SW 1271 (cell line): ENCODE measurements at regions not wholly inside any gene's neighbourhood (a gene's known extent, or its start where the extent isn't known, plus 50 kb on each side); places are given as distances from the start of the nearest gene placed in this dataset.

Experiments
- DNase-seq, 2 experiments: peaks; one replicate each; lab custom pipeline; 2025; lab: John Stamatoyannopoulos, UW

DNA sequence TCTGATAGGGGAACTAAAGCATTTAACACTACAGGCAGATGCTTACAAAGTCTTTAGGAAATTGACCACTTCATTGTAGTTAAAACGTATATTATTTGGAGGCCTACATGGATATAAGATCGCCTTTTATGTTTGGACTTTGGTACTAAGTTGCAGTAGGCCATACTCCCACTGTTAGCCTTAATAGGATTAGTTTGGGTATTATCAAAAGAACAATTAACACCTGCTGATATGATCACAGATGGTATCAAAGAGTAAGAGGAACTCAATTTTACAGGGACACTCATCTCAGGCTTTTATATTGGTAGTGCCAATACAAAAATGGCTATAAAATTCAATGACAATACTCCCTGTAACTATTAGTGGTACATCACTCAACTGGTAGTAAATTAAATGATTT is 1183.0 kb downstream of the MAT2B start:
- DNase-seq, result no peak

DNA sequence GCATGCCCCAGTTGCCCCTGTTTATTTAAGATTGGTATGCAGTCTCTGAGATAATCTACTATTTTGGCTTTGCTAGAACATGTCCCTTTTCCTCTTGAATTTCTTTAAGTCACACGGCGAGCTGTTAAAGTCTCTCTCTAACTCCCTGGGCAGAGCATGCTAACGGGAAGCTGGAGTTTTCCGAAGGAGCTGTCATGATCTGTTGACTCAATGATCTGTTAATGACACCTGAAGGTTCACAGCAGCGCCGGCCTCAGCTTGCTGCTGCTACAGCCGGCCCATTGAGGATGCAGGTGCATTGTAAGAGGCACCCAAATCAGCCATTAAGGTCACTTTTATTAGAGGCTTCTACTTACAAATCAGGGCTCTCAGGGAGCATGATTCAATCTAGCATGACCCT is 1203.4 kb downstream of the MAT2B start:
- DNase-seq, result no peak

DNA sequence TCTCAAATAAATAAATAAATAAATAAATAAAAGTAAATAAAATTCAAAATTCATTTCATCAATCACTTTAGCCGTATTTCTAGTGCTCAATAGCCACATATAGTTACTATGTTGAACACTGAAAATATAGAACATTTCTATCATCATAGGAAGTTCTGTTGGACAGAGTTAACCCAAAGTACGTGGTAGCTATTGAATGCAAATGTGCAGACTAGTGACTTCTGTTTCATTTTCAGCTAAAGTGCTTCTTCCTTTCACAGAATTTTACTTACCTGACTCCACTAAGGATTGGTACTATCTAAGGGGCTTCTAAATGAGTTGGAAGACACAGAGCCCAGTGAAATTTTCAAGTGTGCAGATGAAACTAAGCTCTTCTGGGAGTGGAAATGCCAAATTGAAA is 1208.3 kb downstream of the MAT2B start:
- DNase-seq, result no peak

DNA sequence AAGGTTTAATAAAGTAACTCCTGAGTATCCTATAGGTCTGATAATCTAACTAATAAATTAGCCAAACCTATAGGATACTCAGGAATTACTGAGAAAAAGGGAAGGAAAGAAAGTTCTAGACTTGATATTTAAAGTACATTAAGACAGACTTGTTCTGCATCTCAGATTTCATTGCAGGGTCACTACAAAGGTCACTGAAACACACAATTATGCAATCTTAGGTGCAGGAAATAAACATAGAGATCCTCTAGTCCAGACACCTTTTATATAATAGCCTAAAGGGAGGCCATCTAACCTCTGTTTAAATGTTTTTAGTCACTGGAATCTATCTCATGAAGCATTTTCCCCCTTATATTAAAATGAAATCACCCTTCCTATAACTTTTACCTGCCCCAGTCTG is 1215.7 kb downstream of the MAT2B start:
- no peak for DNase-seq

DNA sequence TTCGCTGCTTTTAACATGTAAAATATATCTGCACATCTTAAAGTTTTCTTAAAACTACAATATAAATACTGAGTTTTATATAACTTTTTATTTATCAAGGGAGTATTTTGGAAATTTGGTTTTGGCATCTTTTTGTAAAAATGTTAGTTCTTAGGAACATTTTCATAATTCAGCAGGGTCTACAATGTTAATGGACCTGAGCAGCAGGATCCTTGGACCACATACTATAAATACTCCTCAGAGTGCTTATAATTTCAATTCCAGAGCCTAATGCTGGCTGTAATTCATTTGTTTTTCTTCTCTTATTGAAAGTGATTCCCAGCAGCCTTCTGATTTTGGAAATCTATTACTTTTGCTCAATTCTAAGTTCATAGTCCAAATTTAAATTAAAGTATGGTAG is 1216.2 kb downstream of the MAT2B start:
- no peak for DNase-seq

- no peak for DNase-seq
These were observed 1217.3 kb downstream of the MAT2B start for GRCh38 chr5:164722702-164723101.

- no peak for DNase-seq
These were observed 1221.6 kb downstream of the MAT2B start for GRCh38 chr5:164727012-164727411.

DNA sequence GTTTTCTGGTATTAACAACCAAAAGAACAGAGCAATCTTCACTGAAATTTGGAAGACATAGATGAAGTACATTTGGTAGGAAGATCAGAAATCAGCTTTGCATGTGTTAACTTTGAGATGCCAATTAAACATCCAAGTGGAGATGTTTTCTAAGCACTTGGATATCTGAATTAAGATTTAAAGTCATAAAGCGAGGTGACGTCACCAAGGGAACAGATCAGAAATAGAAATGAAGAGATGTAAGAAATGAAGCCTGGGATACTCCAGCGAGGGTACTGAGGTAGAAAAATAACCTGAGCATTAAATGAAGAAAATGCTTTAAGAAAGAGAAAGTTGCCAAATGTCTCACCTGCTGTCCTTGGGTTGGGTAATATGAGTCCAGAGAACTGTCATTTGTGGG is 1223.3 kb downstream of the MAT2B start:
- DNase-seq, result no peak

DNA sequence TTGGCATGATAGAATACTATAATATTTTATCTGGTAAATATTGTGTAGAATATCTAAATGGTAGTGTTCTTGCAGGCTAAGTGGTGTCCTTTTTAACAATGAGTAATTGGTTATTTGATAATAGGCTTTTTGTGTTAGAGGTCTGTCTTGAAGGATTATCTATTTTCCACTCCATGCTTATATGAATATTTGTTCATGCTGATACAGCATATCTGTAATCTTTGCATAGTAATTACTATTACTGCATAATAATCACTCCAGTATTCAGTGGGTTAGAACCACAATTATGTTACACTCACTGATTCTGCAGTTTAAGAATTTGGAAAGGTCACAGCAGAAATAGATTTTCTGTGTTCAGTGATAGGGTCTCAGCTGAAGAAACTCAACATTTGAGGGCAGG is 1229.9 kb downstream of the MAT2B start:
- DNase-seq, result no peak

DNA sequence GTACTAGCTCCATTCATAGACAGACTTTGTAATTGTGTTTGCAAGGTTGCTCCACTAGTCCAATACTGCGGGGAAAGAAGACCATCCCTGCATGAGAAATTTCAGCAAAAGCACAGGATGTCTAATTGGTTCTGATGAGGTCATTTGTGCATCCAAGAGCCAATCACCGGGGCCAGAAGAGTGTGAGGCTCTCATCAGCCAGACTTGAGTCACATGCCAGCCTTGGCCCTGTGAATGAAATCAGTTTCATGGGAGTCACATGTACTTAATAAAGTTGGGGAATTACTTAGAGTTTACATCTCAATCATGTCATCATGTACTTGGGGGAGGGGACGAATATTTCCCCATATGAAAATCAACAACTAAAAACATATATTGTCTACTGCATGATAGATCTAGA is 1236.0 kb downstream of the MAT2B start:
- DNase-seq, result no peak

DNA sequence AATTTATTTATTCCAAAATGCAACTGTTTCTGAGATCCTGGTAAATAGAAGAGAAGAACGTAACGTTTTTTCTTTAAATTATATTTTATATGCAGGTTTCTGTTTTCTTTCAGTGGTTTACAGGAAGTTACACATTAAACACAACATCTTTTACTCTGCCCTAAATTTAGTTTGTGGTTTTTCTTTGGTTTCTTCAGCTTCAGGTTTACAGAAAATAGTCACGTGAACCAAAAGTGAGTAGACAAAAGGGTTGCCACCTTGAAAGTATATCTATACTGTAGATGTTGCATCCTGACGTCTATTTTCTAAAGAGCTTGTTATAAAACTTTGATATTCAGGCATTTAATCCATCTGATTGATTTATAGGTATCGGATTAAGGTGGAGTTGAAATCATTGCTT is 1236.6 kb downstream of the MAT2B start:
- DNase-seq, result no peak

- no peak for DNase-seq
These were observed 1241.3 kb downstream of the MAT2B start for GRCh38 chr5:164746723-164747122.

GRCh38 chr5:164747371-164747770 is 1242.0 kb downstream of the MAT2B start:
- no peak for DNase-seq

DNA sequence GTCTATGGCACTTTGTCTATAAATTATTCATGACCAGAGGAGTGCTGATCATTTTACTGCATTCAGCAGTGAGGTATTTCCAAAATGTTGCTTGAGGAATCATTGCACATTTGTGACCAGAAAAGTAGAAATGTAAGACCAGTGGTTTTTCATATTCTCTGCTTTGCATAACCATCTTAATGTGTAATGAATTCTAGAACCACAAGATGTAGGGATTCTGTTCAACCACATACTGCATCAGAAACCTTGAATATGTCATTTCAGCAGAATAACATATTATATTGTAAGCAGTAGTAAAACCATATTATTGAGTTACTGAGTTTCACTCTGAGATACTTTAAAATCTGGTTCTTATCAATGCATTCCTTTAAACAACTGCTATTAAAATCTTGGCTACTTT is 1243.4 kb downstream of the MAT2B start:
- no peak for DNase-seq

- no peak for DNase-seq
These were observed 1248.0 kb downstream of the MAT2B start for GRCh38 chr5:164753434-164753833.

DNA sequence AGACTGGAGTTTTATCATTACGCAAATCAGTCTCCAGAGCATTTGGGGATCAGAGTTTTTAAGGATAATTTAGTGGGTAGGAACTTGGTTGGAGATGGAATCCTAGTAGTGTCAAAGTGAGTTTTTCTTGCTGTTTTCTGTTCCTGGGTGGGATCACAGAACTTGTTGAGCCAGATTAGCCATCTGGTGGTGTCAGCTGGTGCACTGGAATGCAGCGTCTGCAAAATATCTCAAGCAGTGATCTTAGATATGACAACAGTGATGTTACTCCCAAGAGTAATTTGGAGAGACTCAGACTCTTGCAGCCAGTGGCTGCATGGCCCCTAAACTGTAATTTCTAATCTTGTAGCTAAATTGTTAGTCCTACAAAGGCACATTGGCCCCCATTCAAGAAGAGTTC is 1257.8 kb downstream of the MAT2B start:
- DNase-seq, result no peak

DNA sequence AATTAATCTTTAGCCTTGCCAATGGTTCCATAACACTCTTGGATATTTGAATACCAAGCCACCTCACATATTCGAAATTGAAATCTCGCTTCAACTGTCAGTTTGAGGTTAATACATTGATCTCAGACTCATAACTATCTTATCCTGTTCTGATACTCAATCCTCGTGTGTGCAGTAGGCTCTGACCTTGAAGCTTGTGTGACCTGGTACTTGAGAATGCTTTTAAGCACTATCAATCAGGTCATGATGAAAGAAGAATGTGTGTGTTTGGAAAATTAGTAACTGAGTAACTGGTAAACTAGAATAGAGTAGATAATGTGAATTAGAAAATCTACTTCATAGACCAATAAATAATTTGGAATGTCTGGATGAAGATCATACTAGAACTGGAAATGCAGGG is 1266.7 kb downstream of the MAT2B start:
- no peak for DNase-seq

DNA sequence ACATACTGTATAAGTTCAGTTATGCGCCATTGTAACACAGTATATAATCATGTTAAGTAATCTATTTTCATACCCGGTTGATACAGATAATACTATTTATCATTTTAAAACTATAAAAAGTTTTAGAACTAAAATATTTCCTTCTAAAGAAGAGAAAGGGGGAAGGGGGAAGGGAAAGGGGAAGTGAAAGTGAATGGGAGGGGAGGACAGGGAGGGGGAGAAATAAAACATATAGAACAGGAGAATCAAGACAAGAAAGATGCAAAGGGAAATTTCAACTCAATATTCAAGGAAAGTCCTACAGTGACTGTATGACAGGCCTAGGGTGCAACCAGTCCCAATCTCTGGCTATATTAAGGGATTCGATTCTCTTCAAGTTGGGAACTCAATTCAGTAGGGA is 1278.8 kb downstream of the MAT2B start:
- DNase-seq, result no peak

DNA sequence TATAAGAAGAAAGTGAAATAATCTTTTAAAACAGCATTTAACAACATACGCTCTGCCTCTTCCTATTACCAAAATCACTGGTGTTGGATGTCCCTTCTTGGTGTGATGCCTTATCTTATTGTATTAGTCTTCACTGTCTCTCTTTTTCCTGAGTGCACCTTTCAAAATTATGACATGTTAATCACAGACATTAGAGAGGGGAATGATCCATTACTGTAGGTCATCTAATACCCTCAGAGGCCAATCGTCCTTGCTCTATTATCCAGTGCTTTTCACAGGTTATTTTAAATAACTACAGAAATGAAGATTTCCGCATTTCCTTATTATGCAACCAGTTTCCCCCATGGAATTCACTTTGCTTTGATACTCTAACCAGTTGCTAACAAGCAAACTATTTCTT is 1292.7 kb downstream of the MAT2B start:
- DNase-seq, result no peak

- no peak for DNase-seq
These were observed 1294.0 kb downstream of the MAT2B start for GRCh38 chr5:164799391-164799790.

GRCh38 chr5:164801910-164802309 is 1296.5 kb downstream of the MAT2B start:
- DNase-seq, result no peak

- DNase-seq, result no peak
These were observed 1304.4 kb downstream of the MAT2B start for GRCh38 chr5:164809821-164810220.

- DNase-seq, result no peak
These were observed 1313.0 kb downstream of the MAT2B start for GRCh38 chr5:164818445-164818844.

GRCh38 chr5:164824671-164825070 is 1319.3 kb downstream of the MAT2B start:
- no peak for DNase-seq

GRCh38 chr5:164832516-164832915 is 1327.1 kb downstream of the MAT2B start:
- DNase-seq, result no peak
